Ovary (tissue), 7 donors: ENCODE measurements at regions not wholly inside any gene's neighbourhood (a gene's known extent, or its start where the extent isn't known, plus 50 kb on each side); places are given as distances from the start of the nearest gene placed in this dataset.

Experiments
- DNase-seq, 5 donors: peaks; one replicate each; pipeline ENCODE4 v3.0.0-alpha.2; 2019 to 2020
- H3K27ac ChIP-seq, 2 donors: fragments of 200-600 bp; one replicate each; pipeline versions ENCODE4 v1.5.1 to v1.8.0; 2019 to 2022
- H3K27me3 ChIP-seq: fragments of 200-600 bp; one replicate; pipeline ENCODE4 v1.8.0; 2022
- H3K36me3 ChIP-seq: fragments of 200-600 bp; sonication (generic); one replicate; pipeline ENCODE4 v1.5.1; 2019
- H3K4me1 ChIP-seq: one replicate; pipeline ENCODE4 v1.8.1; 2013; ENCODE audit warnings: mild to moderate bottlenecking, moderate library complexity; ENCODE audit not compliant: insufficient read depth
- H3K4me3 ChIP-seq: fragments of 200-600 bp; sonication (generic); one replicate; pipeline ENCODE4 v1.5.1; 2017
- H3K9me3 ChIP-seq, 2 donors: fragments of 200-600 bp in 1 of 2; sonication (generic) in 1 of 2; one replicate each; pipeline versions ENCODE4 v1.5.1 to v1.8.1; 2013 to 2019; ENCODE audit warnings: mild to moderate bottlenecking in 1 of 2, moderate library complexity in 1 of 2
- CTCF ChIP-seq, 3 donors: fragments of 450-650 bp in 2 of 3; fragments of 200-600 bp in 1 of 3; IDR thresholded peaks; one replicate each; pipeline versions ENCODE4 v1.5.1 to v1.8.0; 2016 to 2022; ENCODE audit warnings: antibody characterized with exemption in 3 of 3, mild to moderate bottlenecking in 1 of 3
- EP300 ChIP-seq: sonication (generic); formaldehyde crosslinking; IDR thresholded peaks from one replicate; pipeline ENCODE4 v1.6.1; 2017; ENCODE audit warnings: antibody characterized with exemption
- POLR2A ChIP-seq: fragments of 450-650 bp; IDR thresholded peaks from one replicate; pipeline ENCODE4 v1.6.1; 2017; ENCODE audit warnings: antibody characterized with exemption, mild to moderate bottlenecking, moderate library complexity
- WGBS, 3 donors: extraction: QIAGEN DNeasy Blood & Tissue Kit in 1 of 3; methylation state at CpG; one replicate each; pipeline versions ENCODE4 v1.1.5 to v1.1.7; 2013 to 2017; 5-methylcytosine and 5-hydroxymethylcytosine counted together
- intact Hi-C, 4 donors: fragments of 100-400 bp; cut with DNase I; formaldehyde crosslinking; loops; one replicate each; pipeline versions ENCODE4 v1.11.0 to v1.15.1; 2022 to 2023
- donor health status: DM: no; HTN: no; CAD: no; lungs with moderate emphysema.
- donor health status: DM: no; HTN: no; CAD: no.
- donor health status: Bipolar disorder and iron deficiency.
- donor health status: DM: no; HTN: no; CAD: no.
- donor health status: DM: yes; HTN: yes; CAD: no.

DNA sequence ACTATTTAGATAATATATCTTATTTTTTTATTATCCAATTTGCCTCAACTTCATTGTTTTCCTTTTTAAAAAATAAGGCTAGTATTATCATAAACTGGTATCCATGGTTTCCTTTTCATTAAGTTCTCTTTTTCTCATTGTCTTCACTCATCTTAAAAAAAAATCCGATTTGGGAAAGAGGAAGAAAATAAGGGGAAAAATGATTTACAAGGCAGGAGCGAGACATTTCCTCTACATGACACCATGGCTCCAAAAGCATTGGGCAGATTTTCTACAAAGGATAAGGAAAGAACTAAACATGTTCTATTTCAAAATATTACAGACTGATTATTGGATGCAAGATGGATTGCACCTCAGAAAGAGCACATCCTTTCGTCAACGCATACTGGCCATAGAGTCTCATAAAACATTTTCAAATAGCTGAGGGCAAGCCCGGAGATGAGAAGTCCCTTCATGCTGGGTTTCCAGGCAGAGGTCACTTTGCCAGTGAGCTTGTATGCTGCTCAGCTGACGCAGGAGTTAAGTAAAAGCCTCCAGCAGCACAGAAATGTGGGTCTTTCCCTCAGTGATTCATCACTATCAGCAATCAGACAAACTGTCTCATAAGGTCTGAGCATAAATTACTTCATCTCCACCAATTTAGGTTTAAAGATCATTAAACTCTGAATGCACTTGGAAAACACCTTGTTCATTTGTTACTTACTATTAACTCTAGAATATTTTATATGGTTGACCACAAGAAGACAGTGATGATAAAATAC lies 129.0 kb upstream of the TNFAIP3 start:
- intact Hi-C loops: no loop called here
- Histone ChIP-seq H3K4me3 (no peak overlapping the region), H3K9me3 (no peaks in the 10 kb centered on the region), H3K27me3 (no peaks in the 10 kb centered on the region), H3K4me1 (peaks cover 4% of the 10 kb centered on the region), H3K27ac (no peak overlapping the region), H3K36me3 (no peaks in the 10 kb centered on the region)
- no peak for TF ChIP-seq EP300
- TF ChIP-seq POLR2A: no peak
- no peak for TF ChIP-seq CTCF (IDR thresholded peaks at IDR 0.05)
- 66 to 81% (median 73%) methylated on average over 6 of the region's 6 CpGs for WGBS, 3 donors
- DNase-seq: no peak

GRCh38 chr6:137738931-137739504 lies 128.0 kb upstream of the TNFAIP3 start:
- 91 to 95% (median 93%) methylated on average over 4 of the region's 4 CpGs for WGBS, 3 donors

DNA sequence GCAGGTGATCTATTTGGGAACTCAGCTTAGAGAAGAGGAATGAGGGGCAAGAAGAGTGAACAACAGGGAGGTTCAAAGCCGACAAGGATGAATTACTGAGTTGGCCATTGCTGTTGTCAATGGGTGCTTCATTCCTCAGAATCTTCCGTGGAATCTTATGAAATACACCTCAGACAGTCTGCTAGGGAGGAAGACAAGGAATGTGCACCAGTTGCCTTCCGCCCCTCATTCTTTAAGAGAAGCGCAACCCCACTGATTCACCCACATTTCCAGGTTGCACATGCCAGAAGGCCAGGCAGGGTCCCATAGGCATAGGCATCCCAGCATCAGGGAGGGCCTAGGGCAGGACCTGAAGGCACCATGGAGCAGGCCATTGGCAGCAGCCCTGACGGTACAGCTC lies 127.5 kb upstream of the TNFAIP3 start:
- no peak overlapping the region for H3K27ac ChIP-seq
- H3K4me3 ChIP-seq: no peak overlapping the region
- no peaks in the 10 kb centered on the region for H3K27me3 ChIP-seq
- intact Hi-C loops: no loop called here
- TF ChIP-seq EP300 (no peak), POLR2A (no peak), CTCF (IDR thresholded peaks at IDR 0.05) (no peak)
- H3K36me3 ChIP-seq: no peaks in the 10 kb centered on the region
- H3K9me3 ChIP-seq: no peaks in the 10 kb centered on the region
- H3K4me1 ChIP-seq: peaks cover 4% of the 10 kb centered on the region
- 84 to 98% (median 96%) methylated on average over 5 of the region's 5 CpGs for WGBS, 3 donors
- no peak for DNase-seq

More at GRCh38 chr6:137738931-137739504, 128.0 kb upstream of the TNFAIP3 start:
- Histone ChIP-seq H3K4me1 (peaks cover 4% of the 10 kb centered on the region), H3K4me3 (no peak overlapping the region), H3K9me3 (no peaks in the 10 kb centered on the region), H3K36me3 (no peaks in the 10 kb centered on the region), H3K27me3 (no peaks in the 10 kb centered on the region), H3K27ac (no peak overlapping the region)
- DNase-seq: no peak
- intact Hi-C loops: no loop called here
- TF ChIP-seq CTCF (IDR thresholded peaks at IDR 0.05) (no peak), EP300 (no peak), POLR2A (no peak)

- 73 to 89% (median 86%) methylated on average over 7 of the region's 7 CpGs for WGBS, 3 donors
Observed at GRCh38 chr6:137740091-137740755, 126.8 kb upstream of the TNFAIP3 start.

More at GRCh38 chr6:137740091-137740755, 126.8 kb upstream of the TNFAIP3 start:
- TF ChIP-seq EP300: no peak
- intact Hi-C loops: no loop called here
- Histone ChIP-seq H3K4me3 (no peak overlapping the region), H3K27me3 (no peaks in the 10 kb centered on the region), H3K27ac (no peak overlapping the region), H3K36me3 (no peaks in the 10 kb centered on the region), H3K4me1 (peaks cover 7% of the 10 kb centered on the region), H3K9me3 (no peaks in the 10 kb centered on the region)
- no peak for DNase-seq
